ENCODE measurements at regions not wholly inside any gene's neighbourhood (a gene's known extent, or its start where the extent isn't known, plus 50 kb on each side); places are given as distances from the start of the nearest gene placed in this dataset.

DNA sequence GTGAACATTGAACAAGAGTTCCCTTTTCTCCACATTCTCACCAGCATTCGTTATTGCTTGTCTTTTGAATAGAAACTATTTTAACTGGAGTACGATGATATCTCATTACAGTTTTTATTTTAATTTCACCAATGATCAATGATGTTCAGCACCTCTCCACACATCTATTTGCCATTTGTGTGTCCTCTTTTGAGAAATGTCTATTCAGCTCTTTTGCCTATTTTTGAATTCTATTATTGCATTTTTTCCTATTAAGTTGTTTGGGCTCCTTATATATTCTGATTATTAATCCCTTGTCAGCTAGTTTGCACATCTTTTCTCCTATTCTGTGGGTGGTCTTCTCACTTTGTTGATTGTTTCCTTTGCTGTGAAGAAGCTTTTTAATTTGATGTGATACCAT lies 241.1 kb upstream of the CTBP2 start:
- intact Hi-C loops (cut with micrococcal nuclease) (no loop called here), dilution Hi-C loops (cut with MboI; ENCODE audit: extremely low pct_ligation_motif_present, low sequenced_read_pairs) (no loop called here)
- no peaks in the 10 kb centered on the region for H3K27me3 ChIP-seq (ENCODE audit: control insufficient read depth in 2 of 2, insufficient read depth in 2 of 2, low read length in 2 of 2)
- TF ChIP-seq MYC (IDR thresholded peaks at IDR 0.05; ENCODE audit: low read depth, low read length), result no peak
- TF ChIP-seq FOS (IDR thresholded peaks at IDR 0.05; ENCODE audit: borderline replicate concordance, insufficient read depth, low read length), result no peak
- TF ChIP-seq GATA2 (IDR thresholded peaks at IDR 0.05; ENCODE audit: insufficient read depth, insufficient read length, low read depth, low read length), result no peak
- no peak for TF ChIP-seq JUN (IDR thresholded peaks at IDR 0.05; ENCODE audit: borderline replicate concordance, insufficient read depth, insufficient read length, low read depth)
- TF ChIP-seq, protein P1, sequence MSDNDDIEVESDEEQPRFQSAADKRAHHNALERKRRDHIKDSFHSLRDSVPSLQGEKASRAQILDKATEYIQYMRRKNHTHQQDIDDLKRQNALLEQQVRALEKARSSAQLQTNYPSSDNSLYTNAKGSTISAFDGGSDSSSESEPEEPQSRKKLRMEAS (IDR thresholded peaks at IDR 0.05; ENCODE audit: insufficient read depth, insufficient read length), result no peak
- no peak for TF ChIP-seq POLR2AphosphoS5 (IDR thresholded peaks at IDR 0.05; ENCODE audit: insufficient read depth, low read depth, low read length)
- no peak for TF ChIP-seq EZH2 (IDR thresholded peaks at IDR 0.05; ENCODE audit: borderline replicate concordance, low read depth, low read length, severe bottlenecking)
- no peak for TF ChIP-seq CTCF (IDR thresholded peaks at IDR 0.05; ENCODE audit: extremely low read depth in 1 of 2, insufficient read depth in 1 of 2, low read depth in 1 of 2, low read length in 2 of 2)
- no peak for TF ChIP-seq POLR2A (IDR thresholded peaks at IDR 0.05; ENCODE audit: low read depth, low read length)
- H3K4me1 ChIP-seq (ENCODE audit: control insufficient read depth, extremely low read depth, insufficient read depth, low read length), result no peaks in the 10 kb centered on the region
- no peaks in the 10 kb centered on the region for H4K20me1 ChIP-seq (replicated peaks; ENCODE audit: control insufficient read depth, extremely low read depth, insufficient read depth, low read length)
- no peak overlapping the region for H3K27ac ChIP-seq (ENCODE audit: insufficient read depth, low read depth, low read length)
- no peaks in the 10 kb centered on the region for H3K79me2 ChIP-seq (ENCODE audit: control insufficient read depth, insufficient read depth, low read length)
- H3K9me3 ChIP-seq (replicated peaks; ENCODE audit: control insufficient read depth, insufficient read depth, low read length), result no peaks in the 10 kb centered on the region
- POLR2A ChIA-PET, result no interaction called here
- DNase-seq (ENCODE audit: low read depth, low spot score) (no peak), FAIRE-seq (no peak)
- CTCF ChIA-PET, result interaction anchor here (0.7 to 1.4 kb wide), 2 partner anchors 13 to 46 kb away, joined by 3 to 4 read pairs; no protein-coding TSS in a partner anchor
- BruUV-seq (replicated peaks), result no TSS peak
- H3K9me1 ChIP-seq (replicated peaks; ENCODE audit: control insufficient read depth, extremely low read depth, insufficient read depth, low read length), result no peaks in the 10 kb centered on the region
- no peak overlapping the region for H2AFZ ChIP-seq (ENCODE audit: low read depth, low read length)
- no peak overlapping the region for H3K9ac ChIP-seq (replicated peaks; ENCODE audit: extremely low read depth, insufficient read depth, low read length)
- H3K36me3 ChIP-seq (ENCODE audit: control insufficient read depth in 2 of 2, extremely low read depth in 1 of 2, insufficient read depth in 2 of 2, low read length in 2 of 2), result no peaks in the 10 kb centered on the region
- H3K4me3 ChIP-seq (replicated peaks in 1 of 3; ENCODE audit: insufficient read depth in 1 of 3, low read depth in 1 of 3, low read length in 3 of 3), result no peak overlapping the region
- no peak overlapping the region for H3K4me2 ChIP-seq (ENCODE audit: insufficient read depth, low read length)
